RPMI8226 (cell line): ENCODE measurements at regions not wholly inside any gene's neighbourhood (a gene's known extent, or its start where the extent isn't known, plus 50 kb on each side); places are given as distances from the start of the nearest gene placed in this dataset.

ENCODE experiments used
- DNase-seq: peaks from one replicate; pipeline ENCODE4 v3.0.0-alpha.2; 2015

DNA sequence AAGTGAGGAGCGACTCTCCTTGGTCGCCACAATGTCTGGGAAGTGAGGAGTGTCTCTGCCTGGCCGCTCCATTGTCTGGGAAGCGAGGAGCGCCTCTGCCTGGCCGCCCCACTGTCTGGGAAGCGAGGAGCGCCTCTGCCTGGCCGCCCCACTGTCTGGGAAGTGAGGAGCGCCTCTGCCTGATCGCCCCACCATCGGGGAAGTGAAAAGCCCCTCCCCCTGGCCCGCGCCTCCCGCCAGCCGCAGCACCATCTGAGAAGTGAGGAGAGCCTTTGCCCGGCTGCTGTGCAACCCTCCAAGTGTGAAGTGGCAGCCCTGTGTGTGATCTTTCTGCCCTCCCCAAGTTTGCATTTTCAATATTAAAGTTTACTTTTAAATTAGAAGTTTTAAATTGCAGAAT lies 95.0 kb upstream of the PPP2R5A start:
- DNase-seq, result no peak

DNA sequence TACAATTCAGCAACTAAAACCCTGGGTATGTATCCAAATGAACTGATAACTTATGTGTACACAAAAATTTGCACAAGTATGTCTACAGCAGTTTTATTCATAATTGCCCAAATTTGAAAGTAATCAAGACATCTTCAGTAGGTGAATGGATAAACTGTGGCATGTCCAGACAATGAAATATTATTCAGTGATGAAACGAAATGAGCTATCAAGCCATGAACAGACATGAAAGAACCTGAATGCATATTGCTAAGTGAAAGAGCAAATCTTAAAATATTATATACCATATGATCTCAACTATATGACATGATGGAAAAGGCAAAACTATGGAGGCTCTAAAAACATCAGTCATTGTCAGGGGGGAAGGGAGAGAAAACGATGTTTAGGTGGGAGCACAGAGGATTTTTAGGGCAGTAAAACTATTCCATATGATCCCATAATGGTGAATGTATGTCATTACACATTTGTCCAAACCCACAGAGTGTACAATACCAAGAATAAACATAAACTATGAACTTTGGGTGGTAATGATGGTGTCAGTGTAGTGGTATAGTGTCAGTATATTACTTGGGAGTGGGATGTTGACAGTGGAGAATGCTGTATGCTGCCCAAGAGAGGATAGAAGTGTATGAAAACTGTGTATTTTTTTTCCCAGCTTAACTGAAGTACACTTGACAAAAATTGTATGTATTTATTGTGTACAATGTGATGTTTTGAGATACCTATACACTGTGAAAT lies 92.8 kb upstream of the PPP2R5A start:
- DNase-seq, result no peak

- DNase-seq, result no peak
These were observed 88.9 kb upstream of the PPP2R5A start for GRCh38 chr1:212196355-212196754.

DNA sequence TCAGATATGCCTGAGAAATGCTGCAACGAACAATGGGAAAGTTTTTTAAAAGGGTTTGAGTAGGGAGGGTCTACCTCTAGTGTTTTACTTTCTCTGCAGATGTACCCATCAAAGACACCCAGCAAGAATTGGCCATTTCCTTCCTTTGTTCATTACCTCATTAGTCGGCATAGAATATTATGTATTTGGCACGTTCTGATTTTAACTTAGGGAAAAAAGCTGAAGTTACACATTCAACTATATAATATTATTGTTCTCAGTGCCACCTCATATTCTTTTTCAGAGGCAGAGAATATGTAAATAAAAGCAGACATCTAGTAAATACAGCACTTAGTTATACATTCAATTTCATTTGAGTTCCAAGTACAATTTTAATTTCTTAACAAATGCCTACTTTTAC lies 83.7 kb upstream of the PPP2R5A start:
- DNase-seq, result no peak

- no peak for DNase-seq
These were observed 81.6 kb upstream of the PPP2R5A start for GRCh38 chr1:212203630-212204029.

DNA sequence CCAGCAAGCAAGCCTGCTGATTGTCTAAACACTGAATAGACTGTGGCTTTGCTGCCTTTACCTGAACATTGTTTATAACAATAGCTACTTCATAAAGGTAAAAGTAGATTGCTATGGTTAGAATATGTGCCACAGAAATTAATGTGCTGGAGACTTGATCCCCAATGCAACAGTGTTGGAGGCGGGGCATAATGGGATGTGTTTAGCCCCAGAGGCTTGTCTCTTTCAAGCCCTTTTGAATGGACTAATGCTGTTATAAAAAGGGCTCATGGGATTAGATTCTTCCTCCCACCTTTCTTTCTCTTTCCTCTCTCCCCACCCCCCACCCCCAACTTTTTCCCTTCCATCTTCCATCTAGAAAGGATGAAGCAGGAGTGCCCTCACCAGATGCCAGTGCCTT lies 80.2 kb upstream of the PPP2R5A start:
- no peak for DNase-seq

DNA sequence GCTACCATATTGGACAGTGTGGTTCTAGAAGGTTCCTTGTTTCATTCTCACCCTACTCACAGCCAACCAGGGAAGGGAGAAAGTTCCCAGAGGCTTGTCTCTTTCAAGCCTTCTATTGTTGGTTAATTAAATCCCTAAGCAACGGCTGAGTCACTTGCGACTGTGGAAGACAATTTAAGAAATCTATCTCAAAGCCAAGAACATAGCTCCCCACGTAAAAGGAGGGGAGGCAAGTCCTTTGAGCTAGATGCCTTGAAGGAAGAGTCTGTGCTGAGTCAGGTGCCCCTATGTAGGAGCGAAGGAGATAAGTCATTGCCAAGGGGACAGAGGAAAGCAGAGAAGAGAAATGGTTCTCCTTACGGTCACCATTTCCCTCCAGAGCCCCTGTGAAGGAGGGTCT lies 79.4 kb upstream of the PPP2R5A start:
- no peak for DNase-seq

GRCh38 chr1:212207118-212207517 lies 78.1 kb upstream of the PPP2R5A start:
- no peak for DNase-seq

DNA sequence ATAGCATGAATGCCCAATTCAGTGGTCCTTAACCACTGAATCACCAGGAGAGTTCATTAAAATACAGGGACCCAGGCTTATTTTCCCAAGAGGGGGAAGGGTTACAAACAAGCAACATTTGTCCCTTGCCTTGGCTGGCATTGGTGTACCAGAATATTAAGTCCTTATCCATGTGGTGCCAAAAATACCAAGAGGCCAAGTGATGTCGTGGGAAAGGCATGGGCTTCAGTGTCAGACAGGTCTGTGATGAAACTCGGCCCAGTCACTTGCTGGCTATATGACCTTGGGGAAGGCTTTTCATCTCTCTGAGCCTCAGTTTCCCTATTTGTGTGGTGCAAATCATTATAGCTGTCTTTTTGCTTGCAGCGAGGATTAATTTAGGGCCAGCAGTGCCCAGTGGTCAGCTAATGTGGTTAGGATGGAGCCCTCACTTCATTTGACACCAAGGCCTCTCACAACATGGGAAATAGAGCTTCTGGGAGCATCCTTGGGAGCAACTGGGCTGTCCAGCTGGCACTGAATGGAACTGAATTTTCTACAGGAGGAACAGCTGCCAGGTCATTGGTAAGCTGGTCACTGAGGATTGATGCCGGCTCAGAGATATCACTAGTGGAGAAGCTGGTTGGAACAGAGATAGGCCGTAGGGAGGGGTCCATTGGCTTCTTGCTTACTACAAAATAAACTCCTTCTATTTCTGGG lies 77.2 kb upstream of the PPP2R5A start:
- DNase-seq, result no peak

DNA sequence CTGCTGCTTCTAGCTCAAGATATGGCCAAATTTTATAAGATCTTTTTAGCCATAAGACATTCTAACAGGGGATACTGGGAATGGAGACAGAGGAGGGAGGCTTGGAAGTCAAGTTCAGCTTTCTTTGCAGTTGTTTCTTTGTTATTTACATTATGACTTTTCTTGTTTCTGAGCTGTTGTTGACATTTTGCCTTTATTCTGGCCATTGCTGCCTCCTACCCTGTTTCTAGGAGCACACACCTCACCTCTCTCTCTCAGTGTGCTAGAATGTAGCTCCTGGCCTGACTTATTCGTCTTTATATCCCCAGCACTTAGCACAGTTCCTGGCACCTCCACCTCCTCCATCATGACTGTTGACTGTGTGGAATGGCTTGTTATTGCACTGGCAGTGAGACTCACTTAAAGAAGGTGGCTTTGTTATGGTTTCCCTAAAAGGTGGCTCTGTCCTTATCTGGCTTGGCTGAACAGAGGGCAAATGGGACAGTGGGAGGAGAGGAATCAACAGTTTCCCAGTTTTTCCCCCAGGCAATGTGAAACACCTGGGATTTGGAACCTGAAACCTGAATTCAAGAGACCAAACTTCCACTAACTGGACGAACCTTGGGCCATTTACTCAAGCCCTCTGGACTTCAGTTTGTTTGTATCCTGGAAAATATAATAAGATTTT lies 76.1 kb upstream of the PPP2R5A start:
- no peak for DNase-seq

GRCh38 chr1:212211371-212211770 lies 73.8 kb upstream of the PPP2R5A start:
- DNase-seq, result no peak

GRCh38 chr1:212212343-212212742 lies 72.9 kb upstream of the PPP2R5A start:
- DNase-seq, result no peak

DNA sequence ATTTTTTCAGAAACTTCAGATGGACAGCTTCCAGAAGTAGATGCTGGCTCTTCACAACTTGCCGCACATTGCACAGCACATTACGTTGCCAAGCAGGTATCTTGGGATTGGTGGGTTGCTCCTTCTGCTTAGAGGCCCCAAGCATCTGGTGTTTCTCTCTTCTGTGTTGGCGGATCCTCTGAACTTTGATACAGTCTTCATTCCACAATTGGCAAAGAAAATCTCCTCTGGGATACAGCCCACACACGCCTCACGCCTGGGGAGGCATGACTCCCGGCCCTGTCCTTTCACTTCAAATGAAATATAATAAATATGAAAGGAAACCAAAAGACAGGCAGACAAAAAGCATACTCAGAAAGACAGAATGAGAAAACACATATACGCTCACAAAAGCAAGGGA lies 72.3 kb upstream of the PPP2R5A start:
- DNase-seq, result no peak

DNA sequence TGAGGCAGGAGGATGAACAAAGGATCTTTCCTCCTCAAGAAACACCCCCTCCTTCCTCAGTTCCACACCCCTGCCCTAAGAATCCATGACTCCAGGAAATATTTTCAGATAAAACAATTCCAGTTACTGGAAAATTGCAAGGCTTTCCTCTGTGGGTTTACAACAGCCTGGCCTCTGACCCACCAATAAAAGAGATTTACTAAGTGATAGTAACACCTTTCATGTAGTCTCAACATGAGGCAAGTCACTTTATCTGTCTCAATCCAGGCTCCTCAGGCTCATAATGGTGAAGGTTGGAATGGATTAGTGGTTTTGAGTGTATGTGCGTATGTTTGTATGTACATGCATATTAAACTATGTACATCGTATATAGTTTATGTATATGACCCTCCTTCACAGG lies 71.4 kb upstream of the PPP2R5A start:
- no peak for DNase-seq

DNA sequence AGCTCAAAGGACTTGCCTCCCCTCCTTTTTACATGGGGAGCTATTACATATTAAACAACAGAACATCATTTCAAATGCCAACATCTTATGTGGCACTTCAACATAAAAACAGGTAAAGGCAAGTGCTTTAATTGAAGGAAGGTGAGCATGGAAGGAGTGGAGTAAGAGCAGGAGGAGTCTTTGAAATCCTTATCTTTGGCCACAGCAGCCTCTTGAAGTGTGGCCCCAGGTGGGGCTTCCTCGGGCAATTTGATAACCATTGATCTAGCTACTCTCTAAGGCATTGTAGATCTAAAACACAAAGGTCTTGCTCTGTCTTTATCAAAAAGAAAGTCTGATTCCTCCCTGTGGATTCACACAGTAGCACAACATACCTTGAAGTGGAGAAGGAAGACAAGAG lies 70.9 kb upstream of the PPP2R5A start:
- DNase-seq, result no peak

DNA sequence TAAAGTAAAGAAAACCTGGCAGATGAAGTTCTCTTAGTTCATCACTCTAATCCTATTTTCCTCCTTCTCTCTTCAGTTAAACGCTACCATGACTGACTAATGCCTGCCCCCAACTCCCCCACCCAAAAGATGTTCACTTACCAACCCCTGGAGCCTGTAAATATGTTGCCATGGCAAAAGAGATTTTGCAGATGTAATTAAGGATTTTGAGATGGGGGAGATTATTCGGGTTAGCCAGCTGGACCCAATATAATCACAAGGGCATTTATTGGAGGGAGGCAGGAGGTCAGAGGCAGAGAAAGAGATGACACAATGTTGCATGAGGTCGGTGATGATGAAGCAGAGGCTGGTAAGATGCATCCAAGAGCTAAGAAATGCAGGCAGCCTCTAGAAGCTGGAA lies 69.3 kb upstream of the PPP2R5A start:
- DNase-seq, result no peak

- no peak for DNase-seq
These were observed 67.6 kb upstream of the PPP2R5A start for GRCh38 chr1:212217633-212218032.

GRCh38 chr1:212218065-212218464 lies 67.1 kb upstream of the PPP2R5A start:
- DNase-seq, result no peak

DNA sequence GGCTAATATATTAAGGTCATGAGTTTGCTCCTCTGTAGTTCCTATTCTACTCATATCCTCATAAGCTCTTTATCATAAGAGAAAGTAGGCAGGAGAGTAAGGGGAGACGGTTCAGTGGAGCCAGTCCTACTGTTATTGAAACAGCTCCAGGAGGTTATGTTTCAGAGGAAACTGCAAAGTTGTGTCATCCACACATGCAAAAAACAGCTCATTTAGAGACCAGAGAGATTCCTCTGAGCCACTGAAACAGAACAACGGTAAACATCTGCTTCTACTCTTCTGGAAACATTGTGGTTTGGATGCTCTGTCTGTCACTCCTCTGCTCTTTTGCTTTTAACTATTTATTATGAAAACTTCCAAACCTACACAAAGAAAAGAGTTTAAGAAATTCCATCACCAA lies 66.3 kb upstream of the PPP2R5A start:
- DNase-seq, result no peak

DNA sequence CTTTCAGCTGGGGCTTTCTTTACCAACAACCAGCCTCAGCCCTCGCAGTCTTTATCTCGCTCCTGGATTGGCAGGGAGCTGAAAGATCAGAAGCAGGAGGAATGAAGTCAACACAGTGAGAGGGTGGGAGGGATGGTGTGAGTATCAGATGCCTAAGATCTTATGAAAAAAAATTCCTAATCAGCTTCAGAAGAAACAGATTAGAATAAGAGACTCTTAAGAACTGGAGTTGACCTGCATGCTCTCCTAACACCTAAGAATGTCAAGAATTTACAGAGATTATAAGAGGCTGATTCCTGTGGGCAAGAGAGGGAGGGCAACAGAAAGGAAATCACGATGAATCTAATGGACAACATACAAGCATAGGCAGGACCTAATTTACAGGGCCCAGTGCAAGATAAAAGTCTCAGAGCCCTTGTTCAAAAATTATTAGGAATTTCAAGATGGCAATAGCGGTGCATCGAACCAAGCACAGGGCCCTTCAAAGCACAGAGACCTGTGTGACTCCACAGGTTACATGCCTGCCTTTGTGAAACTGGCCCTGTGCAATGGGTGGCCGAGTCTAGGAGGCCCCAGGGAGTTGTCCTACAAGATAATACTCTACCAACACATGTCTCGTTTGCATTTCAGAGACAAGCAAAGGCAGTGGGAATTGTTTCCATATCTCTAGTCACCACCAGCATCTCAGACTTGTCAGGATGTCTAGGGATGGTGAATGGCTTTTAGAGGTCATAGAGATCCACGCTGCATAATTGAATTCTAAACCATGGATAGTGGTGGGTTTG lies 65.3 kb upstream of the PPP2R5A start:
- no peak for DNase-seq

DNA sequence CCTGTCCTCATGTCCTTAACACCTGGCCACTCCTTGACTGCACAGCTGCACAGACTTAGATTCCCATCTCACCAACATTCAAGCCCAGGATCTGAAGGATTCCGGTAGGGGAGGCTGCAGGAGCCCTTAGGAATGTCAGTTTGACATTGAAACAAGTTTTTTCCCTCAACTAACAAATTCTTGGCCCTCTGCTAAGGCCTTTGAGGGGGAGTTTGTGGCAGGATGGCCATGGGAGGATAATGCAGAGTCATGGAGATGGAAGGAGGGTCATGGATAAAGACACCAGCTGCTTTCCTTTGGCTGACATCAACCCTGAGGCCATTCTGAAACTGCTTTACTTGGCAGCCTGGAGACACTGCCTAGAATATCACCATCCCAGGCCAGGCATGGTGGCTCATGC lies 63.4 kb upstream of the PPP2R5A start:
- no peak for DNase-seq

GRCh38 chr1:212224102-212224501 lies 61.1 kb upstream of the PPP2R5A start:
- DNase-seq, result no peak

- DNase-seq, result no peak
These were observed 59.8 kb upstream of the PPP2R5A start for GRCh38 chr1:212225416-212225815.
